NCI-H2227 (cell line): ENCODE measurements at regions not wholly inside any gene's neighbourhood (a gene's known extent, or its start where the extent isn't known, plus 50 kb on each side); places are given as distances from the start of the nearest gene placed in this dataset.

Experiments
- DNase-seq: peaks from one replicate; lab custom pipeline; 2025; ENCODE audit not compliant: unreplicated experiment; lab: John Stamatoyannopoulos, UW

GRCh38 chr15:35654332-35654731 lies 108.4 kb upstream of the DPH6 start:
- no peak for DNase-seq

- DNase-seq = no peak
Measured at GRCh38 chr15:35657679-35658311, 111.8 kb upstream of the DPH6 start.

- DNase-seq = no peak
Measured at GRCh38 chr15:35663956-35664355, 118.0 kb upstream of the DPH6 start.

GRCh38 chr15:35665896-35666536 lies 120.1 kb upstream of the DPH6 start:
- DNase-seq = no peak

GRCh38 chr15:35667908-35668307 lies 121.9 kb upstream of the DPH6 start:
- no peak for DNase-seq

- no peak for DNase-seq
Measured at GRCh38 chr15:35669021-35669420, 123.1 kb upstream of the DPH6 start.

GRCh38 chr15:35669432-35670045 lies 123.6 kb upstream of the DPH6 start:
- no peak for DNase-seq

GRCh38 chr15:35671197-35671596 lies 125.2 kb upstream of the DPH6 start:
- DNase-seq = no peak

- no peak for DNase-seq
Measured at GRCh38 chr15:35671981-35672380, 126.0 kb upstream of the DPH6 start.

GRCh38 chr15:35673093-35673684 lies 127.2 kb upstream of the DPH6 start:
- no peak for DNase-seq

GRCh38 chr15:35674873-35675781 lies 129.2 kb upstream of the DPH6 start:
- DNase-seq = peak; percentile 4

GRCh38 chr15:35678774-35679173 lies 132.8 kb upstream of the DPH6 start:
- DNase-seq = no peak

- no peak for DNase-seq
Measured at GRCh38 chr15:35679186-35679585, 133.2 kb upstream of the DPH6 start.

- DNase-seq = no peak
Measured at GRCh38 chr15:35680951-35681350, 135.0 kb upstream of the DPH6 start.

- DNase-seq = no peak
Measured at GRCh38 chr15:35686347-35686746, 140.4 kb upstream of the DPH6 start.

- no peak for DNase-seq
Measured at GRCh38 chr15:35689266-35689665, 143.3 kb upstream of the DPH6 start.

GRCh38 chr15:35690089-35690488 lies 144.1 kb upstream of the DPH6 start:
- DNase-seq = no peak

GRCh38 chr15:35690698-35691116 lies 144.7 kb upstream of the DPH6 start:
- no peak for DNase-seq

GRCh38 chr15:35691173-35691761 lies 145.3 kb upstream of the DPH6 start:
- DNase-seq = no peak
